Small intestine (tissue), 7 donors: ENCODE measurements at regions not wholly inside any gene's neighbourhood (a gene's known extent, or its start where the extent isn't known, plus 50 kb on each side); places are given as distances from the start of the nearest gene placed in this dataset.
"Not testable (repeated sequence)": the region's sequence is repeated elsewhere in the genome, so short reads cannot be mapped to it uniquely, and the experiment has no call there.

ENCODE experiments used
- DNase-seq, 2 donors: peaks; one replicate each; pipeline versions ENCODE4 v3.0.0 to v3.0.0-alpha.2; 2013
- FAIRE-seq: peaks from 2 replicates; lab custom pipeline; 2012; peaks lifted over from hg19 to GRCh38; lab: Jason Lieb, UNC
- H3K27ac ChIP-seq, 3 donors: one replicate each; pipeline ENCODE4 v1.5.1; 2013; ENCODE audit warnings: low read length in 2 of 3, mild to moderate bottlenecking in 2 of 3, control low read depth in 1 of 3, inconsistent platforms in 1 of 3, low read depth in 1 of 3, moderate library complexity in 1 of 3
- H3K27me3 ChIP-seq, 3 donors: one replicate each; pipeline ENCODE4 v1.6.1; 2013; ENCODE audit warnings: low read length in 3 of 3, inconsistent platforms in 1 of 3; ENCODE audit not compliant: control insufficient read depth in 3 of 3, insufficient read depth in 3 of 3
- H3K36me3 ChIP-seq, 3 donors: one replicate each; pipeline ENCODE4 v1.6.1; 2013; ENCODE audit warnings: low read length in 3 of 3, inconsistent platforms in 1 of 3, low read depth in 1 of 3, mild to moderate bottlenecking in 1 of 3, moderate library complexity in 1 of 3; ENCODE audit not compliant: control insufficient read depth in 3 of 3, insufficient read depth in 2 of 3
- H3K4me1 ChIP-seq, 3 donors: one replicate each; pipeline ENCODE4 v1.6.1; 2013; ENCODE audit warnings: low read length in 2 of 3, inconsistent platforms in 1 of 3, low read depth in 1 of 3, mild to moderate bottlenecking in 1 of 3, moderate library complexity in 1 of 3; ENCODE audit not compliant: control insufficient read depth in 3 of 3, insufficient read depth in 2 of 3
- H3K4me3 ChIP-seq, 3 donors: one replicate each; pipeline ENCODE4 v1.5.1; 2013; ENCODE audit warnings: low read length in 3 of 3, control low read depth in 1 of 3, inconsistent platforms in 1 of 3, low read depth in 1 of 3, mild to moderate bottlenecking in 1 of 3, moderate library complexity in 1 of 3
- H3K9me3 ChIP-seq, 2 donors: one replicate each; pipeline ENCODE4 v1.6.1; 2013; ENCODE audit warnings: low read depth in 1 of 2, low read length in 1 of 2; ENCODE audit not compliant: control insufficient read depth in 2 of 2, insufficient read depth in 1 of 2
- WGBS, 3 donors: extraction: QIAGEN DNeasy Blood & Tissue Kit; methylation state at CpG; one replicate each; pipeline ENCODE4 v1.1.7; 2013; 5-methylcytosine and 5-hydroxymethylcytosine counted together
- donor health status: healthy with polysubstance abuse.
- donor health status: control.
- donor health status: control.
- donor health status: Bipolar disorder and iron deficiency.
- donor health status: healthy.

- Histone ChIP-seq H3K9me3 (no peaks in the 10 kb centered on the region), H3K4me1 (no peaks in the 10 kb centered on the region), H3K27ac (no peak overlapping the region), H3K4me3 (no peak overlapping the region), H3K36me3 (no peaks in the 10 kb centered on the region), H3K27me3 (no peaks in the 10 kb centered on the region)
- DNase-seq, result no peak
- no peak for FAIRE-seq
Measured at GRCh38 chr1:98575955-98576354, 85.6 kb upstream of the SNX7 start.

- DNase-seq (no peak), FAIRE-seq (no peak)
- 48 to 56% (median 51%) methylated on average over 3 of the region's 3 CpGs for WGBS, 3 donors
- H3K27ac ChIP-seq, result no peak overlapping the region
- peaks cover 0 to 10% of the 10 kb centered on the region in 2 donors for H3K9me3 ChIP-seq
- H3K4me3 ChIP-seq, result no peak overlapping the region
- no peaks in the 10 kb centered on the region for H3K4me1 ChIP-seq
- H3K27me3 ChIP-seq, result no peaks in the 10 kb centered on the region
- H3K36me3 ChIP-seq, result no peaks in the 10 kb centered on the region
Measured at GRCh38 chr1:98565951-98566350, 95.6 kb upstream of the SNX7 start.

GRCh38 chr1:98559291-98559690 lies 102.2 kb upstream of the SNX7 start:
- DNase-seq, result no peak
- Histone ChIP-seq H3K36me3 (no peaks in the 10 kb centered on the region), H3K27me3 (peaks cover 0 to 5% (median 0%) of the 10 kb centered on the region in 3 donors), H3K9me3 (peaks cover 0 to 10% of the 10 kb centered on the region in 2 donors), H3K4me1 (no peaks in the 10 kb centered on the region), H3K27ac (no peak overlapping the region), H3K4me3 (no peak overlapping the region)
- no peak for FAIRE-seq
- WGBS, 3 donors, result 89 to 93% (median 92%) methylated on average over 2 of the region's 2 CpGs

- no peak overlapping the region for H3K4me3 ChIP-seq
- H3K4me1 ChIP-seq, result no peaks in the 10 kb centered on the region
- DNase-seq (no peak), FAIRE-seq (no peak)
- peaks cover 0 to 5% (median 0%) of the 10 kb centered on the region in 3 donors for H3K27me3 ChIP-seq
- WGBS, 3 donors, result 43 to 54% (median 47%) methylated on average over 2 of the region's 2 CpGs
- no peak overlapping the region for H3K27ac ChIP-seq
- H3K9me3 ChIP-seq, result peaks cover 0 to 4% of the 10 kb centered on the region in 2 donors
- no peaks in the 10 kb centered on the region for H3K36me3 ChIP-seq
Measured at GRCh38 chr1:98557895-98558294, 103.6 kb upstream of the SNX7 start.

- no peak overlapping the region for H3K27ac ChIP-seq
- 42 to 49% (median 47%) methylated on average over 2 of the region's 2 CpGs for WGBS, 3 donors
- H3K27me3 ChIP-seq, result peaks cover 0 to 5% (median 0%) of the 10 kb centered on the region in 3 donors
- DNase-seq (peak; percentile 5 to 36), FAIRE-seq (no peak)
- no peaks in the 10 kb centered on the region for H3K36me3 ChIP-seq
- H3K9me3 ChIP-seq, result no peaks in the 10 kb centered on the region
- H3K4me3 ChIP-seq, result no peak overlapping the region
- H3K4me1 ChIP-seq, result no peaks in the 10 kb centered on the region
Measured at GRCh38 chr1:98556521-98557158, 104.9 kb upstream of the SNX7 start.

- no peaks in the 10 kb centered on the region for H3K9me3 ChIP-seq
- FAIRE-seq, result no peak
Measured at GRCh38 chr1:98555814-98556213, 105.7 kb upstream of the SNX7 start.

GRCh38 chr1:98552576-98553074 lies 108.9 kb upstream of the SNX7 start:
- not testable (repeated sequence) for H3K4me3 ChIP-seq, FAIRE-seq, H3K27ac ChIP-seq, H3K36me3 ChIP-seq, H3K9me3 ChIP-seq, H3K27me3 ChIP-seq, H3K4me1 ChIP-seq, DNase-seq
- WGBS, 3 donors, result 35 to 45% (median 35%) methylated on average over 5 of the region's 5 CpGs

More at GRCh38 chr1:98555814-98556213, 105.7 kb upstream of the SNX7 start:
- H3K27ac ChIP-seq, result no peak overlapping the region
- no peaks in the 10 kb centered on the region for H3K4me1 ChIP-seq
- no peak for DNase-seq
- H3K27me3 ChIP-seq, result peaks cover 0 to 5% (median 0%) of the 10 kb centered on the region in 3 donors
- no peaks in the 10 kb centered on the region for H3K36me3 ChIP-seq
- WGBS, 3 donors, result 77 to 85% (median 78%) methylated on average over 1 of the region's 1 CpG
- no peak overlapping the region for H3K4me3 ChIP-seq

- no peaks in the 10 kb centered on the region for H3K4me1 ChIP-seq
- peak in 1 of 2 donors; percentile 54 for DNase-seq
- H3K9me3 ChIP-seq, result no peaks in the 10 kb centered on the region
- H3K27me3 ChIP-seq, result no peaks in the 10 kb centered on the region
- peak overlapping the region in 1 of 3 donors; percentile 53 for H3K27ac ChIP-seq
- WGBS, 3 donors, result 30 to 58% (median 45%) methylated on average over 1 of the region's 1 CpG
- no peak overlapping the region for H3K4me3 ChIP-seq
- FAIRE-seq, result no peak
- no peaks in the 10 kb centered on the region for H3K36me3 ChIP-seq
Measured at GRCh38 chr1:98550076-98550475, 111.4 kb upstream of the SNX7 start.

GRCh38 chr1:98546319-98546718 lies 115.2 kb upstream of the SNX7 start:
- H3K27ac ChIP-seq, result no peak overlapping the region
- H3K36me3 ChIP-seq, result no peaks in the 10 kb centered on the region
- no peak overlapping the region for H3K4me3 ChIP-seq
- DNase-seq (no peak), FAIRE-seq (no peak)
- H3K4me1 ChIP-seq, result no peaks in the 10 kb centered on the region
- no peaks in the 10 kb centered on the region for H3K9me3 ChIP-seq
- no peaks in the 10 kb centered on the region for H3K27me3 ChIP-seq
